Suprapubic skin (tissue), 4 donors: ENCODE measurements at regions not wholly inside any gene's neighbourhood (a gene's known extent, or its start where the extent isn't known, plus 50 kb on each side); places are given as distances from the start of the nearest gene placed in this dataset.
"Not testable (repeated sequence)": the region's sequence is repeated elsewhere in the genome, so short reads cannot be mapped to it uniquely, and the experiment has no call there.

ENCODE experiments used
- DNase-seq, 2 donors: peaks; one replicate each; pipeline ENCODE4 v3.0.0-alpha.2; 2019; ENCODE audit warnings: low spot score in 2 of 2
- H3K27ac ChIP-seq: fragments of 200-600 bp; sonication (generic); one replicate; pipeline ENCODE4 v1.5.1; 2019
- H3K27me3 ChIP-seq: fragments of 200-600 bp; sonication (generic); one replicate; pipeline ENCODE4 v1.5.1; 2019
- H3K36me3 ChIP-seq: fragments of 200-600 bp; sonication (generic); one replicate; pipeline ENCODE4 v1.5.1; 2019
- H3K4me1 ChIP-seq: fragments of 200-600 bp; sonication (generic); one replicate; pipeline ENCODE4 v1.5.1; 2019
- H3K4me3 ChIP-seq: fragments of 200-600 bp; sonication (generic); one replicate; pipeline ENCODE4 v1.5.1; 2019; ENCODE audit warnings: mild to moderate bottlenecking
- H3K9me3 ChIP-seq: fragments of 200-600 bp; sonication (generic); one replicate; pipeline ENCODE4 v1.5.1; 2019
- EP300 ChIP-seq: sonication (generic); formaldehyde crosslinking; IDR thresholded peaks from one replicate; pipeline ENCODE4 v1.6.1; 2017; ENCODE audit warnings: antibody characterized with exemption
- POLR2A ChIP-seq, 2 donors: fragments of 450-650 bp; IDR thresholded peaks; one replicate each; pipeline ENCODE4 v1.6.1; 2017; ENCODE audit warnings: antibody characterized with exemption in 2 of 2, mild to moderate bottlenecking in 2 of 2, moderate library complexity in 2 of 2
- POLR2AphosphoS5 ChIP-seq, 3 donors: sonication (generic); formaldehyde crosslinking; IDR thresholded peaks; one replicate each; pipeline ENCODE4 v1.6.1; 2017; ENCODE audit warnings: antibody characterized with exemption in 3 of 3
- WGBS: methylation state at CpG from one replicate; pipeline ENCODE4 v1.1.5; 2018; 5-methylcytosine and 5-hydroxymethylcytosine counted together
- TF ChIP-seq, protein P1 (sequence below), 2 donors: fragments of 200-600 bp in 1 of 2; fragments of 450-650 bp in 1 of 2; sonication (generic) in 1 of 2; IDR thresholded peaks; one replicate each; pipeline ENCODE4 v1.5.1; 2016 to 2019; ENCODE audit warnings: antibody characterized with exemption in 2 of 2, mild to moderate bottlenecking in 1 of 2, moderate library complexity in 1 of 2

DNA sequence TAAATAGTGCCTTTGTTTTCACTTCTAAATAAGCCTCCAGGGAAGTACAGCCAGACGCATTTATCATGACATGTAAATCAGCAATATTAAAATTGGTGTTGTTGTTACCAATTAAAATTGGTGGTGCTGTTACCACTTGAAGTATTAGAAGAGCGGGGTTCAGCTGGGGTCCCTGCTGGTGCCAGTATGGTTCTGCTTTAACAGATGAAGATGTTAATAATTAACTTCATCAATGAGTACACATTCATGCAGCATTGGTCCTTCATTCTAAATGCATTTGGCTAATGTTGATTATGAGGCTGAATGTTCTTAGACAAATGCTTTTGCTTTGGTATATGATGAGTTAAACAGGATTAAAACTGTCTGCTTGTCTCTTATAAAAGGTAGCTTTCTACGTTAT is 67.6 kb upstream of the TMC1 start:
- 79% methylated on average over 3 of the region's 3 CpGs for WGBS

DNA sequence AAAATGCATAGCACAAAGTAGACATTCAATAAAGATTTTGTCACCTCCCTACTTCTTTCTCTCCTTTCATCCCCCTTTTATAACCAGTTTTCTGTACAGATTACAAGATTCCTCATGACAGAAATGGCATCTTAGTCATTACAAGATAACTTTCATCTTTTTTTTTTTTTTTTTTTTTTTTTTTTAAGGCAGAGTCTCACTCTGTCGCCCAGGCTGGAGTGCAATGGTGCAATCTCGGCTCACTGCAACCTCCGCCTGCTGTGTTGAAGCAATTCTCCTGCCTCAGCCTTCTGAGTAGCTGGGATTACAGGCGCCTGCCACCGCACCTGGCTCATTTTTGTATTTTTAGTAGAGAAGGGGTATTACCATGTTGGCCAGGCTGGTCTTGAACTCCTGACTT is 75.2 kb upstream of the TMC1 start:
- H3K27ac ChIP-seq, DNase-seq, H3K36me3 ChIP-seq, H3K4me3 ChIP-seq, H3K9me3 ChIP-seq, H3K27me3 ChIP-seq: not testable (repeated sequence)
- peaks cover 21% of the 10 kb centered on the region for H3K4me1 ChIP-seq
- WGBS, result 95% methylated on average over 5 of the region's 5 CpGs

More for the DNA sequence above, 67.6 kb upstream of the TMC1 start:
- Histone ChIP-seq H3K9me3 (no peaks in the 10 kb centered on the region), H3K27me3 (no peaks in the 10 kb centered on the region), H3K4me3 (no peak overlapping the region), H3K27ac (no peak overlapping the region), H3K36me3 (no peaks in the 10 kb centered on the region), H3K4me1 (no peaks in the 10 kb centered on the region)
- no peak for TF ChIP-seq POLR2A (IDR thresholded peaks at IDR 0.05)
- TF ChIP-seq, protein P1, sequence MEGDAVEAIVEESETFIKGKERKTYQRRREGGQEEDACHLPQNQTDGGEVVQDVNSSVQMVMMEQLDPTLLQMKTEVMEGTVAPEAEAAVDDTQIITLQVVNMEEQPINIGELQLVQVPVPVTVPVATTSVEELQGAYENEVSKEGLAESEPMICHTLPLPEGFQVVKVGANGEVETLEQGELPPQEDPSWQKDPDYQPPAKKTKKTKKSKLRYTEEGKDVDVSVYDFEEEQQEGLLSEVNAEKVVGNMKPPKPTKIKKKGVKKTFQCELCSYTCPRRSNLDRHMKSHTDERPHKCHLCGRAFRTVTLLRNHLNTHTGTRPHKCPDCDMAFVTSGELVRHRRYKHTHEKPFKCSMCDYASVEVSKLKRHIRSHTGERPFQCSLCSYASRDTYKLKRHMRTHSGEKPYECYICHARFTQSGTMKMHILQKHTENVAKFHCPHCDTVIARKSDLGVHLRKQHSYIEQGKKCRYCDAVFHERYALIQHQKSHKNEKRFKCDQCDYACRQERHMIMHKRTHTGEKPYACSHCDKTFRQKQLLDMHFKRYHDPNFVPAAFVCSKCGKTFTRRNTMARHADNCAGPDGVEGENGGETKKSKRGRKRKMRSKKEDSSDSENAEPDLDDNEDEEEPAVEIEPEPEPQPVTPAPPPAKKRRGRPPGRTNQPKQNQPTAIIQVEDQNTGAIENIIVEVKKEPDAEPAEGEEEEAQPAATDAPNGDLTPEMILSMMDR (IDR thresholded peaks at IDR 0.05), result no peak
- no peak for TF ChIP-seq POLR2AphosphoS5 (IDR thresholded peaks at IDR 0.05)
- TF ChIP-seq EP300, result no peak
- DNase-seq, result no peak

DNA sequence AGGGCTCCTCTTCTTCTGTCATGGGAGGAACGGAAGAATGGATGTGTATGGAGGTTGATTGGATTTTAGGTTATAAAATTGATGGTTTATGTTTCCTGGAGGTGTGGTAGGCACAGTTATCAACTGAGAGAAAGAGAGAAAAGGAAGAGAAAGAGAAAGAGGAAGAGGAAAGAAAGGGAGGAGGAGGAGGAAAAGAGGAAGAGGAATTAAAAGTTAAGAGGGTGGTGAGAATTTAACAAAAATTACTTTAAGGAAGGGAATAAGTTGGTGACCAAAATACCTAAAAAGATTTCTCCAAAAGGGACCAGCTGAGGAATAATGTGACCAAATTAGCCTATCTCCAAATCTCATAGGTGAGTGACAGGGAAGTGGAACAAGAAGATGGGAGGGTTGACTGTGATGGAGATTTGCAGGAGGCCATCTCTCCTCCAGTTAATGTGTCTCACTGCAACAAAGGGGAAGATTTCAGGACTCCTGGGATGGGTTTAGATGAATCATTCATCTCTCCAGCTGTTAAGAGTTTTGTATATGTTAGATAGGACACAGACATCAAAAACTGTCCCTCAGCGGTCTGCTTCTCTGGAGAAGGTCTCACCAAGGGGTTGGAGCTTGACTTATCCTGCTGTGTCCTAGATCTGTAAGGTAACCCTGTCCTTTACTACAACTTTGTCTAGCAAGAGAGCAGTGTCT is 76.0 kb upstream of the TMC1 start:
- H3K4me1 ChIP-seq, result peaks cover 27% of the 10 kb centered on the region
- no peaks in the 10 kb centered on the region for H3K27me3 ChIP-seq
- DNase-seq, result no peak
- TF ChIP-seq POLR2A (IDR thresholded peaks at IDR 0.05) (no peak), POLR2AphosphoS5 (IDR thresholded peaks at IDR 0.05) (no peak), EP300 (no peak)
- TF ChIP-seq, protein P1 (IDR thresholded peaks at IDR 0.05), result no peak
- no peak overlapping the region for H3K27ac ChIP-seq
- 88% methylated on average over 2 of the region's 2 CpGs for WGBS
- no peaks in the 10 kb centered on the region for H3K9me3 ChIP-seq
- H3K4me3 ChIP-seq, result no peak overlapping the region
- H3K36me3 ChIP-seq, result no peaks in the 10 kb centered on the region

DNA sequence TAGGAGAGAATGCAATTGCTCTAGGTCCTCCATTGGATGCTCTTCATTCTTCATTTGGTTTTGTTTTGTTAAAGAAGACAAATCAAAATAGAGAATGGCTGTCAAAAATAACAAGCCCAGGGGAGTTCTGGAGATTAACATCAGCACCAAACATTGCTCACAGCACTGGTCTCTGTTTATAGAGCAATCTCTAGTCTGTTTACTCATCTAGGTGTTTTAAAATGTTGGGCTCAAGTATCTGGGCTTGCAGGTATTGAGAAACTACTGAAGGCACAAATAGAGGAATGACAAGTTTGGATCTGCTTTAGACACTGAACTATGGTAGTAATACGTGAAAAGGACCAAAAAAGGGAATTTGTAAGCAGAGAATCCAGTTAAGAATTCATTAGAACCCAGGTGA is 77.0 kb upstream of the TMC1 start:
- Histone ChIP-seq H3K27ac (no peak overlapping the region), H3K4me3 (no peak overlapping the region), H3K4me1 (peaks cover 27% of the 10 kb centered on the region), H3K36me3 (no peaks in the 10 kb centered on the region), H3K9me3 (no peaks in the 10 kb centered on the region), H3K27me3 (no peaks in the 10 kb centered on the region)
- WGBS, result 63% methylated on average over 1 of the region's 1 CpG
- TF ChIP-seq, protein P1 (IDR thresholded peaks at IDR 0.05), result no peak
- TF ChIP-seq POLR2AphosphoS5 (IDR thresholded peaks at IDR 0.05) (no peak), EP300 (no peak), POLR2A (IDR thresholded peaks at IDR 0.05) (no peak)
- DNase-seq, result no peak

DNA sequence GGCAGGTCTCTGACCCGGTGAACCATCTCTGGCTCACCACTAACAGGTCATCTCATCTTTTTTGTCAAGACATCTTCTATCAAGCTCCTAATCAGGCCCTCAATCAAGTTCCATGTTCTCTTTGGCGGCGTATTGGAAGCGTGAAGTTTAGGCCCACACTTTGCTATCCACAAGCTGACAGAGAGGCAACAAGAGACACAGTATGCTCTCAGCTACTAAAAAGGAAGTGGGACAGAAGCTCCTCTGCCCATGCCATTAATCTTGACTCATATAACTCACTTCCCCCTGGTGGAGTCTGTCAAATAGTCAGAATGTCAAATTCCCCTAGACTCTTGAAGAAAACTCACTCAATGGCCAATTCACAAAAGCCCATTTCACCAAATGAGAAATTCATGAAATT is 77.6 kb upstream of the TMC1 start:
- TF ChIP-seq POLR2A (IDR thresholded peaks at IDR 0.05) (no peak), POLR2AphosphoS5 (IDR thresholded peaks at IDR 0.05) (no peak), EP300 (no peak)
- TF ChIP-seq, protein P1 (IDR thresholded peaks at IDR 0.05), result no peak
- H3K36me3 ChIP-seq, result no peaks in the 10 kb centered on the region
- no peaks in the 10 kb centered on the region for H3K9me3 ChIP-seq
- peaks cover 27% of the 10 kb centered on the region for H3K4me1 ChIP-seq
- DNase-seq, result no peak
- no peak overlapping the region for H3K4me3 ChIP-seq
- no peak overlapping the region for H3K27ac ChIP-seq
- WGBS, result 87% methylated on average over 4 of the region's 4 CpGs
- H3K27me3 ChIP-seq, result no peaks in the 10 kb centered on the region
